ENCODE measurements at regions not wholly inside any gene's neighbourhood (a gene's known extent, or its start where the extent isn't known, plus 50 kb on each side); places are given as distances from the start of the nearest gene placed in this dataset.

GRCh38 chr1:229210844-229211243 is 60.1 kb upstream of the RAB4A start:
- H3K27ac ChIP-seq: peak overlapping the region in 1 of 2 donors; percentile 82

GRCh38 chr1:229213797-229214196 is 57.1 kb upstream of the RAB4A start:
- Histone ChIP-seq H3K27me3 (replicated peaks; ENCODE audit: insufficient read depth) (no peaks in the 10 kb centered on the region), H3K9me3 (no peaks in the 10 kb centered on the region), H3K27ac (no peak overlapping the region), H3K4me3 (no peak overlapping the region), H3K4me1 (replicated peaks) (peaks cover 2% of the 10 kb centered on the region), H3K36me3 (no peaks in the 10 kb centered on the region)
- intact Hi-C loops (cut with DNase I): no loop called here
- WGBS: 93% methylated on average over 2 of the region's 2 CpGs
- DNase-seq (ENCODE audit: low spot score): no peak
- TF ChIP-seq, protein P1, sequence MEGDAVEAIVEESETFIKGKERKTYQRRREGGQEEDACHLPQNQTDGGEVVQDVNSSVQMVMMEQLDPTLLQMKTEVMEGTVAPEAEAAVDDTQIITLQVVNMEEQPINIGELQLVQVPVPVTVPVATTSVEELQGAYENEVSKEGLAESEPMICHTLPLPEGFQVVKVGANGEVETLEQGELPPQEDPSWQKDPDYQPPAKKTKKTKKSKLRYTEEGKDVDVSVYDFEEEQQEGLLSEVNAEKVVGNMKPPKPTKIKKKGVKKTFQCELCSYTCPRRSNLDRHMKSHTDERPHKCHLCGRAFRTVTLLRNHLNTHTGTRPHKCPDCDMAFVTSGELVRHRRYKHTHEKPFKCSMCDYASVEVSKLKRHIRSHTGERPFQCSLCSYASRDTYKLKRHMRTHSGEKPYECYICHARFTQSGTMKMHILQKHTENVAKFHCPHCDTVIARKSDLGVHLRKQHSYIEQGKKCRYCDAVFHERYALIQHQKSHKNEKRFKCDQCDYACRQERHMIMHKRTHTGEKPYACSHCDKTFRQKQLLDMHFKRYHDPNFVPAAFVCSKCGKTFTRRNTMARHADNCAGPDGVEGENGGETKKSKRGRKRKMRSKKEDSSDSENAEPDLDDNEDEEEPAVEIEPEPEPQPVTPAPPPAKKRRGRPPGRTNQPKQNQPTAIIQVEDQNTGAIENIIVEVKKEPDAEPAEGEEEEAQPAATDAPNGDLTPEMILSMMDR (IDR thresholded peaks at IDR 0.05): no peak
- TF ChIP-seq POLR2A (IDR thresholded peaks at IDR 0.05) (no peak), POLR2AphosphoS5 (IDR thresholded peaks at IDR 0.05) (no peak)

More at GRCh38 chr1:229210844-229211243, 60.1 kb upstream of the RAB4A start:
- TF ChIP-seq POLR2A (IDR thresholded peaks at IDR 0.05) (no peak), POLR2AphosphoS5 (IDR thresholded peaks at IDR 0.05) (no peak)
- TF ChIP-seq, protein P1 (IDR thresholded peaks at IDR 0.05): no peak
- no peaks in the 10 kb centered on the region for H3K9me3 ChIP-seq
- H3K4me1 ChIP-seq (replicated peaks): peaks cover 4% of the 10 kb centered on the region
- 96% methylated on average over 2 of the region's 2 CpGs for WGBS
- intact Hi-C loops (cut with DNase I): no loop called here
- no peak for DNase-seq (ENCODE audit: low spot score)
- H3K27me3 ChIP-seq (replicated peaks; ENCODE audit: insufficient read depth): no peaks in the 10 kb centered on the region
- H3K4me3 ChIP-seq: no peak overlapping the region
- no peaks in the 10 kb centered on the region for H3K36me3 ChIP-seq

DNA sequence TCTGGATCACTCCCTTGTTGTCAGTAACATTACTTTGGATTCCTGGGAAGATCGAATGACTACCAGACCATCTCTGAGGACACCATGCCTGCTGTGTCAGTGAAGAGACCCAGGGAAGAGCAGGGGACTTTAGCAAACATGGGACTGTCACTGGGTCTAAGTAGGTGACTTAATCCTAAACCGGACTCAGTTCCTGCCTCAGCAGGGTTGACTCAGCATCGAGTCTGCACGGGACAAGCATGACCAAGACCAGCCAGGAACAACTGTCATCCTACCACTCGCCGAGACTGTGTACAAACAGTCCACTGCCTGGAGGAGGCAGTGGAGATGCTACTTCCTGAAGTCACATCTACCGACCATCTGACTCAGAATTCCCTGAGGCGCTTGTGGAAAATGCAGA is 53.2 kb upstream of the RAB4A start:
- Histone ChIP-seq H3K4me1 (replicated peaks) (peaks cover 6% of the 10 kb centered on the region), H3K36me3 (no peaks in the 10 kb centered on the region), H3K27ac (peak overlapping the region in 1 of 2 donors; percentile 51), H3K27me3 (replicated peaks; ENCODE audit: insufficient read depth) (no peaks in the 10 kb centered on the region), H3K9me3 (no peaks in the 10 kb centered on the region), H3K4me3 (no peak overlapping the region)
- 82% methylated on average over 8 of the region's 8 CpGs for WGBS
- intact Hi-C loops (cut with DNase I): no loop called here
- no peak for TF ChIP-seq POLR2AphosphoS5 (IDR thresholded peaks at IDR 0.05)
- TF ChIP-seq, protein P1 (IDR thresholded peaks at IDR 0.05): no peak
- no peak for TF ChIP-seq POLR2A (IDR thresholded peaks at IDR 0.05)
- no peak for DNase-seq (ENCODE audit: low spot score)

DNA sequence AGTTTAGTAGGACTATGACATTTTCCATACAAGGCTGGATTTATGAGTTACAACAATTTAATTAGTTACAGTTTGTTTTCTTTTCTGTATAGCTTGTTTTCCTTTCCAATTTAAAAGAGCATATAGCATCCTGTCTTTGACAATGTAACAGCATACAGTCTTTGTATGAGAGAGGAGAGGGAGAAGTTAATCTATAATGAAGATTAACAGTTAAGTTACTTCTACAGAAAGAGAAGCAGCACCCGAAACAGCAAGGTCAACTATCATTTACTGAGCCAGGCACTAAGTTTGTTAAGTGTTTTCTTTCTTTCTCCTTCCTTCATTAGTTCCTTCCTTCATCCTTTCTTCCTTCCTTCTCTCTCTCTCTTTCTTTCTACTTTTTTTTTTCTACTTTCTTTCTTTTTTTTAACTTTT is 52.3 kb upstream of the RAB4A start:
- H3K36me3 ChIP-seq: no peaks in the 10 kb centered on the region
- H3K4me3 ChIP-seq: no peak overlapping the region
- WGBS: 51% methylated on average over 1 of the region's 1 CpG
- TF ChIP-seq POLR2A (IDR thresholded peaks at IDR 0.05) (no peak), POLR2AphosphoS5 (IDR thresholded peaks at IDR 0.05) (no peak)
- TF ChIP-seq, protein P1 (IDR thresholded peaks at IDR 0.05): no peak
- no peaks in the 10 kb centered on the region for H3K9me3 ChIP-seq
- no peak for DNase-seq (ENCODE audit: low spot score)
- intact Hi-C loops (cut with DNase I): no loop called here
- no peaks in the 10 kb centered on the region for H3K27me3 ChIP-seq (replicated peaks; ENCODE audit: insufficient read depth)
- peak overlapping the region; percentile 27 to 50 for H3K27ac ChIP-seq
- H3K4me1 ChIP-seq (replicated peaks): peaks cover 6% of the 10 kb centered on the region

GRCh38 chr1:229220163-229220846 is 50.6 kb upstream of the RAB4A start:
- intact Hi-C loops (cut with DNase I): loop anchor here (10.0 kb wide), 1 partner anchor 196 kb away; no protein-coding TSS in a partner anchor
- H3K27ac ChIP-seq: peak overlapping the region; percentile 80 to 88
- no peak for DNase-seq (ENCODE audit: low spot score)
- no peaks in the 10 kb centered on the region for H3K36me3 ChIP-seq
- no peaks in the 10 kb centered on the region for H3K9me3 ChIP-seq
- H3K4me3 ChIP-seq: no peak overlapping the region
- WGBS: 100% methylated on average over 1 of the region's 1 CpG
- no peaks in the 10 kb centered on the region for H3K27me3 ChIP-seq (replicated peaks; ENCODE audit: insufficient read depth)
- H3K4me1 ChIP-seq (replicated peaks): peaks cover 11% of the 10 kb centered on the region
- TF ChIP-seq, protein P1 (IDR thresholded peaks at IDR 0.05): no peak
- TF ChIP-seq POLR2AphosphoS5 (IDR thresholded peaks at IDR 0.05) (no peak), POLR2A (IDR thresholded peaks at IDR 0.05) (no peak)

Data from prostate gland (tissue), 2 donors.